GM18507 (cell line): ENCODE measurements at regions not wholly inside any gene's neighbourhood (a gene's known extent, or its start where the extent isn't known, plus 50 kb on each side); places are given as distances from the start of the nearest gene placed in this dataset.
"Not testable (repeated sequence)": the region's sequence is repeated elsewhere in the genome, so short reads cannot be mapped to it uniquely, and the experiment has no call there.

ENCODE experiments used
- DNase-seq: peaks from one replicate; pipeline ENCODE4 v3.0.0; 2011; ENCODE audit warnings: low read depth; ENCODE audit not compliant: insufficient read length; ENCODE audit errors: extremely low spot score
- FAIRE-seq: peaks from 2 replicates; lab custom pipeline; 2011; peaks lifted over from hg19 to GRCh38; lab: Jason Lieb, UNC

- FAIRE-seq (no peak), DNase-seq (no peak)
These were observed 876.0 kb downstream of the RPS29 start for GRCh38 chr14:48710133-48710532.

GRCh38 chr14:48709277-48709785 lies 876.8 kb downstream of the RPS29 start:
- no peak for DNase-seq
- FAIRE-seq: no peak

GRCh38 chr14:48704639-48705038 lies 881.5 kb downstream of the RPS29 start:
- DNase-seq: no peak
- FAIRE-seq: no peak

- FAIRE-seq (no peak), DNase-seq (no peak)
These were observed 882.3 kb downstream of the RPS29 start for GRCh38 chr14:48703728-48704467.

- not testable (repeated sequence) for DNase-seq, FAIRE-seq
These were observed 888.8 kb downstream of the RPS29 start for GRCh38 chr14:48697362-48697761.

GRCh38 chr14:48693793-48694192 lies 892.4 kb downstream of the RPS29 start:
- FAIRE-seq (no peak), DNase-seq (no peak)

- FAIRE-seq (no peak), DNase-seq (no peak)
These were observed 895.8 kb downstream of the RPS29 start for GRCh38 chr14:48690349-48690748.

GRCh38 chr14:48686650-48687049 lies 899.5 kb downstream of the RPS29 start:
- FAIRE-seq: no peak
- no peak for DNase-seq

GRCh38 chr14:48672506-48672905 lies 913.7 kb downstream of the RPS29 start:
- DNase-seq (no peak), FAIRE-seq (no peak)

GRCh38 chr14:48670939-48671338 lies 915.2 kb downstream of the RPS29 start:
- FAIRE-seq: no peak

GRCh38 chr14:48665077-48665784 lies 920.9 kb downstream of the RPS29 start:
- FAIRE-seq: no peak
- no peak for DNase-seq

More at GRCh38 chr14:48670939-48671338, 915.2 kb downstream of the RPS29 start:
- no peak for DNase-seq

GRCh38 chr14:48643241-48643640 lies 942.9 kb downstream of the RPS29 start:
- FAIRE-seq (no peak), DNase-seq (no peak)

GRCh38 chr14:48628870-48629269 lies 953.5 kb upstream of the MDGA2 start:
- FAIRE-seq: no peak
- no peak for DNase-seq

- FAIRE-seq (no peak), DNase-seq (no peak)
These were observed 947.6 kb upstream of the MDGA2 start for GRCh38 chr14:48622980-48623379.

- DNase-seq: no peak
- FAIRE-seq: no peak
These were observed 942.7 kb upstream of the MDGA2 start for GRCh38 chr14:48618057-48618456.

GRCh38 chr14:48616931-48617330 lies 941.5 kb upstream of the MDGA2 start:
- FAIRE-seq: no peak
- DNase-seq: no peak

- FAIRE-seq: no peak
- no peak for DNase-seq
These were observed 940.2 kb upstream of the MDGA2 start for GRCh38 chr14:48615618-48616017.

- no peak for FAIRE-seq
- no peak for DNase-seq
These were observed 938.6 kb upstream of the MDGA2 start for GRCh38 chr14:48614003-48614402.

GRCh38 chr14:48606960-48607359 lies 931.6 kb upstream of the MDGA2 start:
- not testable (repeated sequence) for DNase-seq, FAIRE-seq

- no peak for DNase-seq
- FAIRE-seq: no peak
These were observed 923.1 kb upstream of the MDGA2 start for GRCh38 chr14:48598458-48598857.

GRCh38 chr14:48586099-48586498 lies 910.7 kb upstream of the MDGA2 start:
- DNase-seq (no peak), FAIRE-seq (no peak)
